ENCODE measurements at regions not wholly inside any gene's neighbourhood (a gene's known extent, or its start where the extent isn't known, plus 50 kb on each side); places are given as distances from the start of the nearest gene placed in this dataset.

GRCh38 chr6:128719786-128720185 is 163.2 kb upstream of the LAMA2 start:
- no peak for TF ChIP-seq CTCF (conservative IDR thresholded peaks at IDR 0.05)
- no peak for TF ChIP-seq ZFX (IDR thresholded peaks at IDR 0.05)
